Keratinocyte (primary cell): ENCODE measurements at regions not wholly inside any gene's neighbourhood (a gene's known extent, or its start where the extent isn't known, plus 50 kb on each side); places are given as distances from the start of the nearest gene placed in this dataset.
A peak's percentile ranks its signal among the peaks of the same experiment; 100 is the strongest.

Experiments used
- DNase-seq: peaks from one replicate; pipeline ENCODE4 v3.0.0-alpha.2; 2011; ENCODE audit warnings: low read depth, missing footprints, low spot score
- FAIRE-seq: peaks from 2 replicates; lab custom pipeline; 2011; peaks lifted over from hg19 to GRCh38; lab: Jason Lieb, UNC
- H2AFZ ChIP-seq: 2 replicates; pipeline ENCODE4 v1.6.0; 2012; ENCODE audit warnings: low read length, control low read depth, inconsistent platforms; ENCODE audit not compliant: control insufficient read depth
- H3K27ac ChIP-seq: 2 replicates; pipeline ENCODE4 v1.5.1; 2011; ENCODE audit warnings: low read length; ENCODE audit not compliant: control insufficient read depth, insufficient read depth
- H3K27me3 ChIP-seq: 3 replicates; pipeline ENCODE4 v1.6.0; 2011; ENCODE audit warnings: low read length; ENCODE audit not compliant: control insufficient read depth, insufficient read depth; ENCODE audit errors: extremely low read depth
- H3K36me3 ChIP-seq, 2 experiments: 2 replicates in 1 of 2; 3 replicates in 1 of 2; pipeline ENCODE4 v1.5.1; 2011; ENCODE audit warnings: low read length in 2 of 2, mild to moderate bottlenecking in 1 of 2; ENCODE audit not compliant: control insufficient read depth in 2 of 2, insufficient read depth in 2 of 2; ENCODE audit errors: extremely low read depth in 1 of 2
- H3K4me1 ChIP-seq: 3 replicates; pipeline ENCODE4 v1.5.1; 2011; ENCODE audit warnings: low read length; ENCODE audit not compliant: control insufficient read depth, insufficient read depth; ENCODE audit errors: extremely low read depth
- H3K4me2 ChIP-seq: 3 replicates; pipeline ENCODE4 v1.6.0; 2011; ENCODE audit warnings: low read depth, low read length; ENCODE audit not compliant: control insufficient read depth, insufficient read depth; ENCODE audit errors: extremely low read depth
- H3K4me3 ChIP-seq, 3 experiments: fragments of 200-600 bp in 1 of 3; sonication (generic) in 1 of 3; 2 replicates in 2 of 3; 3 replicates in 1 of 3; pipeline ENCODE4 v1.5.1; 2011 to 2016; ENCODE audit warnings: low read length in 3 of 3, mild to moderate bottlenecking in 3 of 3, control low read depth in 2 of 3, inconsistent platforms in 1 of 3, low read depth in 1 of 3, mixed read lengths in 1 of 3, mixed run types in 1 of 3, moderate library complexity in 1 of 3; ENCODE audit not compliant: control insufficient read depth in 2 of 3, insufficient read depth in 2 of 3; ENCODE audit errors: extremely low read depth in 1 of 3
- H3K79me2 ChIP-seq: 2 replicates; pipeline ENCODE4 v1.6.0; 2012; ENCODE audit warnings: low read length; ENCODE audit not compliant: control insufficient read depth, insufficient read depth
- H3K9ac ChIP-seq: 3 replicates; pipeline ENCODE4 v1.6.0; 2011; ENCODE audit warnings: low read length; ENCODE audit not compliant: control insufficient read depth, insufficient read depth; ENCODE audit errors: extremely low read depth
- H3K9me1 ChIP-seq: 3 replicates; pipeline ENCODE4 v1.6.0; 2011; ENCODE audit warnings: low read length; ENCODE audit not compliant: control insufficient read depth, insufficient read depth; ENCODE audit errors: extremely low read depth
- H3K9me3 ChIP-seq: 2 replicates; pipeline ENCODE4 v1.5.1; 2012; ENCODE audit warnings: low read depth, low read length; ENCODE audit not compliant: control insufficient read depth
- H4K20me1 ChIP-seq: 3 replicates; pipeline ENCODE4 v1.6.0; 2011; ENCODE audit warnings: low read length; ENCODE audit not compliant: control insufficient read depth, insufficient read depth; ENCODE audit errors: extremely low read depth
- EZH2 ChIP-seq: IDR thresholded peaks from one replicate; pipeline ENCODE4 v1.6.1; 2012; ENCODE audit warnings: inconsistent platforms, mild to moderate bottlenecking, low read length, moderate library complexity
- dilution Hi-C: fragments of 300-500 bp; cut with MboI; formaldehyde crosslinking; loops from one replicate; pipeline ENCODE4 v1.7.0; 2020; ENCODE audit warnings: low sequenced_read_pairs; ENCODE audit not compliant: extremely low pct_ligation_motif_present
- TF ChIP-seq, protein P1 (sequence below), 3 experiments: IDR thresholded peaks in 1 of 3; conservative IDR thresholded peaks in 1 of 3; optimal IDR thresholded peaks in 1 of 3; 2 replicates in 2 of 3; 3 replicates in 1 of 3; pipeline versions ENCODE3 to v1.5.1; 2011; ENCODE audit warnings: low read length in 3 of 3, mild to moderate bottlenecking in 3 of 3, moderate library complexity in 2 of 3, control low read depth in 1 of 3, inconsistent platforms in 1 of 3; ENCODE audit not compliant: insufficient read depth in 2 of 3; ENCODE audit errors: extremely low read depth in 1 of 3

DNA sequence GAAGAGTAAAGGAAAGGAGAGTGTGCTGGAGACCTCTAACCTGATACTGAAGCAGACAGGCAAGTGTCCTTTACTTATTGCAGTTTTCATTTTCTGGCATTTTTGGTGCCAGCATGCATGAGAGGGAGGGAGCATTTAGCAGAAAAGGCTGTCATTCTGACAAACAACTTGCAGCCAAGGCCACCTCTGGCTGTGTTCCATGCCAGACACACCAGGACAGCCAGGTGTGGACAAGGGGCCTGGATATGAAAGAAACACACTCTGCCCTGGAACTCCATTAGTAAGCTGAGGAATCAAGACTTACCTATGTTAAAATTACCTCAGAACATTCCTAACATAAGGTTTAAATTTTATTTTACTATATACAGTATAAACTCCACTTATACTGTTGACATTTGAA is 365.4 kb upstream of the CAMK1G start:
- Histone ChIP-seq H3K36me3 (no peaks in the 10 kb centered on the region), H3K27ac (no peak overlapping the region), H3K9me3 (no peaks in the 10 kb centered on the region), H3K27me3 (no peaks in the 10 kb centered on the region), H3K4me2 (no peak overlapping the region), H3K4me1 (peaks cover 16% of the 10 kb centered on the region), H2AFZ (no peak overlapping the region), H3K4me3 (no peak overlapping the region), H3K9me1 (no peaks in the 10 kb centered on the region), H3K79me2 (no peaks in the 10 kb centered on the region), H3K9ac (no peak overlapping the region), H4K20me1 (no peaks in the 10 kb centered on the region)
- dilution Hi-C loops = no loop called here
- DNase-seq = no peak
- FAIRE-seq = no peak
- TF ChIP-seq, protein P1, sequence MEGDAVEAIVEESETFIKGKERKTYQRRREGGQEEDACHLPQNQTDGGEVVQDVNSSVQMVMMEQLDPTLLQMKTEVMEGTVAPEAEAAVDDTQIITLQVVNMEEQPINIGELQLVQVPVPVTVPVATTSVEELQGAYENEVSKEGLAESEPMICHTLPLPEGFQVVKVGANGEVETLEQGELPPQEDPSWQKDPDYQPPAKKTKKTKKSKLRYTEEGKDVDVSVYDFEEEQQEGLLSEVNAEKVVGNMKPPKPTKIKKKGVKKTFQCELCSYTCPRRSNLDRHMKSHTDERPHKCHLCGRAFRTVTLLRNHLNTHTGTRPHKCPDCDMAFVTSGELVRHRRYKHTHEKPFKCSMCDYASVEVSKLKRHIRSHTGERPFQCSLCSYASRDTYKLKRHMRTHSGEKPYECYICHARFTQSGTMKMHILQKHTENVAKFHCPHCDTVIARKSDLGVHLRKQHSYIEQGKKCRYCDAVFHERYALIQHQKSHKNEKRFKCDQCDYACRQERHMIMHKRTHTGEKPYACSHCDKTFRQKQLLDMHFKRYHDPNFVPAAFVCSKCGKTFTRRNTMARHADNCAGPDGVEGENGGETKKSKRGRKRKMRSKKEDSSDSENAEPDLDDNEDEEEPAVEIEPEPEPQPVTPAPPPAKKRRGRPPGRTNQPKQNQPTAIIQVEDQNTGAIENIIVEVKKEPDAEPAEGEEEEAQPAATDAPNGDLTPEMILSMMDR (optimal IDR thresholded peaks at IDR 0.05 in 1 of 3, IDR thresholded peaks at IDR 0.05 in 1 of 3, conservative IDR thresholded peaks at IDR 0.05 in 1 of 3; ENCODE audit: extremely low read depth in 1 of 3, insufficient read depth in 2 of 3, low read length in 3 of 3) = no peak
- TF ChIP-seq EZH2 = no peak

DNA sequence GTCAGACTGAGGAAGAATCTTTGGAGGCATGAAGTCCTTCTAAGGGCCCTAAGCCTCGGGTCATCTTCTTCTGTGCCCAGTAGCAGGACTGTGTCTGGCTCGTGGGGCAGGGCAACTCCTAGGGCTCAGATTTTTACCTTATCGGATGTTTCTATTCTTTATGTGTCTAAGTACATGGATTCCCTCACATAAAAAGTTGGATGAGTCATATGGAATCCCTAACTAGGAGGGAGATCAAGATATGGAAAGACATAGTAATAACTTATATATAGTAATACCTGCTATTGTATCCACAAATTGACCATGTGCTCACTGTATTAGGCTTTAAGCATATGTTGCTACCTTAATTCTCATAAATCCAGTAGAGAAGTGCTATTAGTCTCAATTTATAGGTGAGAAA is 364.5 kb upstream of the CAMK1G start:
- H3K9me1 ChIP-seq = no peaks in the 10 kb centered on the region
- no peaks in the 10 kb centered on the region for H3K27me3 ChIP-seq
- no peak overlapping the region for H3K9ac ChIP-seq
- no peaks in the 10 kb centered on the region for H3K79me2 ChIP-seq
- peak overlapping the region; percentile 42 for H2AFZ ChIP-seq
- no peaks in the 10 kb centered on the region for H3K36me3 ChIP-seq
- peaks cover 16% of the 10 kb centered on the region for H3K4me1 ChIP-seq
- H3K4me2 ChIP-seq = no peak overlapping the region
- dilution Hi-C loops = no loop called here
- FAIRE-seq (no peak), DNase-seq (no peak)
- H3K9me3 ChIP-seq = no peaks in the 10 kb centered on the region
- H3K4me3 ChIP-seq = no peak overlapping the region
- TF ChIP-seq EZH2 = no peak
- TF ChIP-seq, protein P1 (optimal IDR thresholded peaks at IDR 0.05 in 1 of 3, IDR thresholded peaks at IDR 0.05 in 1 of 3, conservative IDR thresholded peaks at IDR 0.05 in 1 of 3; ENCODE audit: extremely low read depth in 1 of 3, insufficient read depth in 2 of 3, low read length in 3 of 3) = no peak
- no peak overlapping the region for H3K27ac ChIP-seq
- no peaks in the 10 kb centered on the region for H4K20me1 ChIP-seq
